NCI-H2081 treated with DMSO at 0.1 percent for 48 hours (cell line): ENCODE measurements at regions not wholly inside any gene's neighbourhood (a gene's known extent, or its start where the extent isn't known, plus 50 kb on each side); places are given as distances from the start of the nearest gene placed in this dataset.

Source experiments
- DNase-seq: peaks from one replicate; lab custom pipeline; 2025; lab: John Stamatoyannopoulos, UW

DNA sequence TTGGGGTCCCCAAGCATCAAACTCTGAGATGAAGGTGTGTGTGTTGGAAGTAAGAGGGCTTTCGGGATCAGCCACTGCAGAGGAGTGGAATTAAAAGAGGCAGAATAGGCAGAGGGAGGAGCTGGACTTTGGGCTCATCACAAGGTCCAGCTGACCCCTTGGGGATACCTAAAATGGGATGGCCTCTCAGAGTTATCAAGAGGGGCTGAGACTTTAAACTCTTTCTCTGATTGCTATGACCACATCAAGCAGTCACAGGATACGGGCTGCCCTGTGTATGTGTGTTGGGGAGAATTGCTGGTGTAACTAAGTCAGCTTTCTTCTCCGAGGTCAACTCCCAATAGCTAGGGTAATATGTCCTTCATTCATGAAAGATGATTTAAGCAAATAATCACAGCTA, 127.7 kb upstream of the SLC14A2 start:
- DNase-seq, result no peak

DNA sequence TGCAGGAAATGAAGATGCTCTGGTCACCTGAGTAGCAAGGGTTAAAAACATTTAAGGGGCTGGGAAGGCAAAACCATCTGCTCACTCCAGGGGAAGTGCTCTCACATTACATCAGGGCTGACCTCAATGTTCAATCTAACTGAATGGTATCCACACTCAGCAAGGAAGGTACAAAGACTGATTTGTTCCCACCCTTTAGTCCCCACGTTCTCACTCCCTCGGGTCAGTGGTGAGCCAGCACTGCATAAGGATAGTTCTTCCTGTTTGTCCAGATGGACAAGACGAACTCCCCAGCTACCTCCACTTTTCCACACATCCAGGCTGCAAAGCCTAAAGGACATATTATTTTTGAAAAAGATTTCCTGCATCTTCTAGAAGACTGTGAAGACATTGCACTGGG, 126.6 kb upstream of the SLC14A2 start:
- DNase-seq, result no peak

DNA sequence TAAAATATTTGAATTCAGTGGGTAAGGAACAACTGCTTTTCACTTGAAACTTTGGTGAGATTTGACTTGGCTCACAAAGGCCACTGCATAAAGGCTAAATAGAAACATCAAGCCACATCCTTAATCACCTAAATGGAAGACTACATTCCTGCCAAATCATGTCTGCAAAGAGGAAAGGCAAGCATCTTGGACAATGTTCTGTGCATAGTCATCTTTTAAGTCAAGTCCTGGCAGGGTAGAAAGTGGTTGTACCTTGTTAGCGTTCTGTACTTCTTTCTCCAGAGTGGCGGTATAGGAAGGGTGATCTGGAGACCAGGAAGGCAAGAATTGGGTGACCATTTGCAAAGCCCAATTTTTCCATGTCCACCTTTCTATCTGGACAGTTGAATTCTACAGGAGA, 121.4 kb upstream of the SLC14A2 start:
- DNase-seq, result no peak

DNA sequence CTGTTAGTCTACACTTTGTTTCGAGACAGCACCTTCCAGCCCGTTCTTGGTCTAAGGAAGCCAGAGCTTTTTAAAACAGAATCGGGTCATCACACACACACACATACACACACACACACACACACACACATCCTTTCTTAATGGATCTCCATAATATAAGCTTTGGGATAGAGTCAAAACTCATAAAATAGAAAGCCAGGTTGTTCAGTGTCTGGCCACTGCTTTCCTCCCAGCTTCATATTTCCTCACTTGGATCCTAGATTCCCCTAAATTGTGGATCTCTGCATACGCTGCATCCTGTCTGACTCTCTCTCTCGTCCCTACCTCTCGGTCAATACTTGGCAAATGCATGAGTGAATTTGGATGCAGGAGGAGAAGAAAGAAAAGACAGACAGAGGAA, 120.5 kb upstream of the SLC14A2 start:
- no peak for DNase-seq

DNA sequence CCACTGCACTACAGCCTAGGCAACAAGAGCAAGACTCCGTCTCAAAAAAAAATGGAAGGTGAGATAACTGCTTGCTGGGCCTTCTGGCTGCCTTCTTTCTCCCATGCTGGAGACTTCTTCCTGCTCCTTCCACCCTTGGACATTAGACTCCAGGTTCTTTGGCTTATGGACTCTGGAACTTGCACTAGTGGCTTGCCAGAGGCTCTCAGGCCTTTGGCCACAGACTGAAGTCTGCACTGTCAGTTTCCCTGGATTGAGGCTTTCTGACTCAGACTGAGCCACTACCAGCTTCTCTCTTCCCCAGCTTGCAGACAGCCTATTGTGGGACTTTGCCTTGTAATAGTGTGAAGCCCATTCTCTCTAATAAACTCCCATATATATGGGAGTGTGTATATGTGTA, 118.5 kb upstream of the SLC14A2 start:
- no peak for DNase-seq

DNA sequence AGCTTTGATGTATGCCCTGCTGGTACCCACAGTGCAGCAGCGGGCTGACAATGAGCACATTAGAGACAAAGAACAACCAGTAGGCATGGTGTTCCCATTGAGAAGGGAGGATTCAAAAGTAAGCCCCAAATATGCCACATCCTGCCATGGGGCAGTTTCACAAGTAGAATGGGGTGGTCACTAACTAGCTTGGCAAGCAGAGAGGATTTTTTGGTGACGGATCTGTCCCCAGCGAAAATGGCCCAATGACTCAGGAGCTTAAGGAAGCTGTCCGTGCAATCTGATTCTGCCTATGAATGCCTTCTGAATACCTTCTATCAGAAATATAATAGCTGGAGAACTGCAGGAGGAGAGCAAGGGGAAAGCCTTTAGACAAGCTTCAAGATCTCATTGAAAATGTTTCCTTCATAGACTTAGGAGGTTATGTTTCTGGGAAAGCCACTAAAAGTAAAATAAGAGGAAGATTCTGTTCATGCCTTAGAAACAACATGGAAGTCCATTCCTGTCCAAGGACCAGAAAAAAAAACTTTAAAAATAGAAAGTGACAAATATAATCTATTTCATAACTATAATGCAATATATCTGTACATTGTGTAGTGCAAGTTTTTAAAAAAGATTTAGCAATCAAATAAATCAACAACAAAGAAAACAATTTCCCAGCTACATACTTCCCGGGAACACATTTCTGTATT, 117.5 kb upstream of the SLC14A2 start:
- DNase-seq, result no peak

DNA sequence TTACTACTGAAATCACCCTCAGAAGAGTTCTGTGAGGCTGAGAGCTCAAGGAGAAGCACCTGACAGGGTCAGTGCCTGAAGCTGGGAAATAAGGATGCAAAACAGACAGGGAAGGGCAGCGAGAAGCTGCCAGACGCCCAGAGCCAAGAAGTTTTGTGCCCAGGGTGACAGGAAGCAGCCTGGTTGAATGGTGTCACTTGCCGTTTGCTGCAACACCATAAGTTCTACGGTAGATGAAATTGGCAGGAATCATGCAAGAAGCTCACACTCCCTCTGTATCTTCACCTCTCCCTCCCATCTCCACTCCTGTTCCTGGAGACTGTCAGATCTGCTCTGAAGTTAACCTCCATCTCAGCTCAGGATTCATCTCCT, 117.0 kb upstream of the SLC14A2 start:
- no peak for DNase-seq

DNA sequence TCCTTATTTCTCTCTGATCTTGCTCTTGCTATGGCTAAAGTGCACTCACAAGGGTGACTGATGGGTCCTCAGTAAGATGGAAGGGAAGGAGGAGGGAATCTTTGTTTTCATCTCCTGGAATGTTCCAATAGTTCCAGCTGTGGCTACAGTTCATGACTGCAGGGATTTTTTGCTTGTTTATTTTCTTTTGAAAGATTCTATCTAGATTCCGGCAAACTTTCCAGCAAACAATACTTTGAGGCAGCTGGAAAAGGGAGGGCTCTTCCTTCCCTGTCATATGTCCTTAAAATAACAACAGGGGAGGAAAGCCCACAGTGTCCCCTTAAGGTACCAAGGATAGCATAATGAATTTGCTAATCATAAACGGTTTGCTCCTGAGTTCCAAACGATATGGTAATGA, 111.3 kb upstream of the SLC14A2 start:
- DNase-seq, result no peak

DNA sequence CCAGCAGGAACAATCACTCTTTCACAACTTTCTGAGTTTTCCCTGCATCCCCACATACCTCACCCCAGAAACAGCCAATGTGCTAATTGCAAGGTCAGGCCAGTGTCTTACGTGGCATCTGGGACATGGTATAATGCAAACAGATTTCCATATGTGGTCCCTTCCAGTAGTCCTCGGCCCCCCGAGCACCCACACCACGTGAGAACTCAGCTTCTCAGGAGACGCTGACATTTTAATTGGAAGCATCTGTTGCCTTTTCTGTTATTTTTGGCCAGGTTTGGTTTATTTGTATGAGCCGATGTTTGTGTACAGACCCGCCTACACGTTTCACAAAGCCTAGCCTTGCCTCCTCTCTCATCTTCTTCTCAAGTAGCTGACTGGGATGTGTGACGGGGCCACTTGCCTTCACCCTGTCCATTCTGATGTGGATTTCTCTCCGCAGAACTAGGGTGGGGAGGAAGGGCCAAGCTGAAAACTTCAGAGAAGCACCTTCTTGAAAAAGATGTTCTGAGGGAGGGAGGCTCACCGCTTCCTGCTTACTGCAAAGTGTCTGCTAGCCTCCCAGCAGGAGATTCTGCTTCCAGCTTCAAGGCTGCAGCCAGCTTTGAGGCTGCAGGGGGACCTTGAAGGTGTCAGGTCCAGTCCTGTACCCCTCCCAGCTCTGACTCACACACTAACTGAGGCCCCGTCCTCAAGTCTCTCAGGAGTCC, 109.6 kb upstream of the SLC14A2 start:
- DNase-seq, result no peak

DNA sequence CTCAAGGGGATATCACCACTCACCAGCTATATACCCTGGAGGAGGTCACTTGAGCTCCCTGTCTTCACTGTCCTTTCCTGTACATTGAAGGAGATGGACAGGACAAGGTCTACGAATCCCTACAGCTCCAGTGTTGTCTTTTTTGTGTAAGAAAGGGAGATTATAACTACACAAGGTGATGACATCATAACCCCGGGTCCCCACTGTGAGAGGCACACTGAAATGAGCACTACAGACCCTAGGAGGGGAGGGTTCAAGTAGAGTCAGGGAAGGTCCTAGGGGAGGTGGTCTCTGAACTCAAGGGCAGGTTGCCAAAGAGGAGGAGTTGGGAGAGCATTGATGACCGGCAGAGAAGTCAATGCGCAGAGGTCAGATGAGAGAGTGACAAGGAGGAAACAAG, 108.3 kb upstream of the SLC14A2 start:
- no peak for DNase-seq

DNA sequence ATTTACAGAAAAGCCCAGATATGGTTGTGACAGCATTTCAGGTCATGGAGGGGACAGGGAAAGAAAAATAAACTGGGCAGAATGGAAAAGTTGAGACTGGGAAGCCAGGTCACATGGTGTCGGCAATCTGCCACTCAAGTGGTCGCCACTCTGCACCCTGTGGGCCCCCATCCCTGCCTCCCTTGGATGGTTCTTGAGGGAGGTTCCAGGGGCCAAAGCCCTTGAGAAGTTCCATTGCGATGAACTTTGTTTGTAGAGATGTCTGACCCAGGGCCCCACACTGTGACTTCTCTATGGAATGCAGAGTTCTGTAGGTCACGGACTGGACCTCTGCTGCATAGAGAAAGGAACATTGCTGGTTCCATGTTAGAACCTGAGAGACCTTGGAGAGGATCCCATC, 105.7 kb upstream of the SLC14A2 start:
- no peak for DNase-seq

DNA sequence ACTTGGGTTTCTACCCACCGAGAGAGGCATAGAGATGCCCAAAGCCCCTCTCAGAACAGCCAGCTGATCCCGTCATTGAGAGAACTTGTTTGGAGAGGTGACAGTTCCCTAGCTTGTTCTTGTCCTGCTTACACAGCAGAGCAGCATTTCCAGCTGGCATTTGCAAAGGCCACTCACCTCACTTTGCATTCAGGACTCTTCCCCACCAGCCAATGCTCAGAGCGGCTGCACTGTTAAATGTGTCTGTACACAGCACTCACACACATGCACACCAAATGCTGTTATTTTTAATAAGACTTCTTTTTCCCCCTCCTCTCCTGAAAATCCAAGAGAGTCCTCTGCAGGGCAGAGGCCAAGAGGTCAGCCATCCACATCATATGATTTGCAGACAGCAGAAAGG, 104.6 kb upstream of the SLC14A2 start:
- DNase-seq, result no peak

DNA sequence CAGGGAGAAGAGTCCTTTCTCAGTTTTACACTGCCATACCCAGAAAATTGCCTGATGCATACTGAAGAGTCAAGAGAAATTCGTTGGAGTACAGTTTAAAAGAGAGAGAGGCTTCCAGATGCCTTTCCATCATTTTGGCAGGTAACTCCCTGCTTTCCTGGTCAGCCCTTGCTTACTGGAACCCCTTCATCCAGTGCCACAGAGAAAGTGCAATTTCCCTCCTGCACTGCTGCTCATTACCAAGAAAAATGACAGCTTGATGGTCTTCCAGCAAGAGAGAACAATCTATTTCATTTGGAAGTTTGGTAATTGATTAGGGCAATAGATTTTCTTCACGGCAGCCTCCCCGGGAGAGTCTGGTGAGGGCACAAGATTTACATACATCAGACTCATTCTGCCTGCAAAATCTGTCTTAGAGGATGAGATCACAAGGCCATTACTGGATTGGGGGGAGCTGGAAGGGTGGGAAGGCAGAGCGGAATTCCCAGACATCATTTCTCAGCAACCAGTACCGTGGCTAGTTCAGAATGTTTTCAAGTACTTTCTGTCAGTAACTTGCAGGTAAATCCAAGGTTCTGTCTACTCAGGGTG, 102.8 kb upstream of the SLC14A2 start:
- DNase-seq, result no peak

DNA sequence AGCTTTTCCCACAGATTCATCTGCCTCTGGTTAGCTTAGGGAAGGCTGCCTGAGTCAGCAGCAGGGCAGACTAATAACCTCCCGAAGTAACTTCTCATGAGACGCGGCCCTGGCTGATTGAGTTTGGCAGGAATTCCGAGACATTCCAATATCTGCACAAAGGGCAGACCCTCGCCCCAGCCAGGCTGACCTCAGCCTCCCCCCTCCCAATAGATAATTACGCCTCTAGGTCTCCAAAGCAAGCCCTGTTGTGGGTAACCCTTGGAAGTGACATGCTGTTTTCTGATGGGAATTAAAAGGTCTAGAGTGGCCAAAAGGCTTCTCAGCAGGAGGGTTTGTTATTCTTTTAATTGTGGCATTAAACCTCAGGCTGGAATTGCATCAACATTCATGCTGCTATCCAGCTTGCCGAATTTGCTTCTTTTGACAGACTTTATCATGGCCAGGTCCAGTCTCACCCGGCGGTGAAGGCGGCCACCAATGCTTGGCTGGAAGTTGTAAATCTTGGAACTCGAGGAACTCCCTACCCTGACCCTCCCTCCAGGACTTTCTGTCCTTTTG, 98.0 kb upstream of the SLC14A2 start:
- DNase-seq, result no peak

DNA sequence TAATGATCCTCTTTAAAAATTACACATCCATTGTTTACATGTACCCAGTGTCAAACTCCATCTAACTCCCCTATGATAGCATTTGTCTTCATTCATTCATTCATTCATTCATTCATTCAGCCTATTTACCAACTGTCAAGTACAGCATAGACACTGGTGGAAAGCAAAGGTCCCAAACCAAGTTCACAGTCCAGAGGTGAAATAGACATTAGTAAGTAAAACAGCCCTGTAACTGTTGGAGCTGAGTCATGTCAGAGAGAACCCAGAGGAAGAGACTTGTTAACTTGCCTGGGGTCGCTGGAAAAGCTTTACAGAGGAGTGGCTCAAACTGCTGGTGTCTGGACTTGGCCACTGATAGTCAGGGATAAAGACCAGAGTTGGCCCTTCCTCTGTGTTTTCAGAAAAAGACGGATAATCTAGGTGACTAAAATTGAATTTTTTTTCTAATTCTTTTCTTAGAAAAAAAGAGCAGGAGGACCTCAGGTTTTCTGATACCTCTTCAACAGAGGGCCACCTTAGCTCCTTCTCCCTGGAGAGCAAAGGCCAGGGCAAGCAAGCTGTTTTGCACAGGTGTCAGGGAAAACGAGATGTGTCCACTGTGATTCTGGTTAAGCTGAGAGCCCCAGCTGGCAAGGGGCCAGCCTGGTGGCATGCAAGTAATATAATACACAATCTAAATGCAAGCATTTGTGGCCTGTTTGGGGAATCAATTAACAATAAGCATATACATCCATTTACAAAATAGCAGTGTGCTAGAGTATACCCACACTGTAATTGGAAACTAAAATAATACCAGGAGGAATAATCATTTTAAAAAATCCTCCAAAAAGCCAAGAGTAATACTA, 96.7 kb upstream of the SLC14A2 start:
- DNase-seq, result no peak

DNA sequence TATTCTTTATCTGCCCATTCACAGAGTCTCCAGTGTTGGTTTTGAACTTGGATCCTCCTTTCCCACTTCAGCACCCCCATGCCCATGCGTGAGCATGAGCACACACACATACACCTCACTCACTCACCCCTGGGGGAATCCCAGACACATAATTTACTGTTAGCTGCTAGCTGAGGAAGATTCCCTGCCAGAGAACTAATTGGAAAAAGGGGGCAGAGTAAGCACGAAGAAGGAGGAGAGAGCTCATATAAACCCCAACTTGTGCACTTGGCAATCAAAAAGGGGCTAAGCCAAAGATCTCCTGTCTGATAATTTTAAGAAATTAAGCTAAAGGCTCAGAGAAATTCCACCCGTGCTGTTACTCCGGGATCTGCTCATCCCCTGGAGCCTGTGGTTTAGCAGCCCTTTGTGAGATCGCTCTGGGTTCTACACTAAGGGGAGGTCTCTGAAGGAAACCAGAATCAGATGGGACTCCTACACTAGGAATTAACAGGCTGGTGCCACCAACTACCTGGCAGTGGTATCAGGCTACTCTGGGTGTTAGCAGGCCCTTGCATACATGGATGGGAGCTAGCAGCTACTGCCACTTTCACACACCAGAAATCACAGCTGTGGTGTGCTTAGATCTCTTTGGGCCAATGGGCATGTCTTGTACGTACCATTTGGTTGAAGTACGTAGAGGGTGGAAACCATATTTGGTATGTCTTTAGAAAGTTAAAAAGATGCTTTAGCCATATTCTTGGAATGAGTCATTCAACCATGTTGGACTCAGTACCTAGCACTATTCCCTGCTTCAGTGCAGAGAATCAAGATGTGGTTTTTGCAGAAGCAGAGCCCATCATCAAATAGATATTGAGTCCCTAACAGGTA, 95.6 kb upstream of the SLC14A2 start:
- DNase-seq, result no peak

DNA sequence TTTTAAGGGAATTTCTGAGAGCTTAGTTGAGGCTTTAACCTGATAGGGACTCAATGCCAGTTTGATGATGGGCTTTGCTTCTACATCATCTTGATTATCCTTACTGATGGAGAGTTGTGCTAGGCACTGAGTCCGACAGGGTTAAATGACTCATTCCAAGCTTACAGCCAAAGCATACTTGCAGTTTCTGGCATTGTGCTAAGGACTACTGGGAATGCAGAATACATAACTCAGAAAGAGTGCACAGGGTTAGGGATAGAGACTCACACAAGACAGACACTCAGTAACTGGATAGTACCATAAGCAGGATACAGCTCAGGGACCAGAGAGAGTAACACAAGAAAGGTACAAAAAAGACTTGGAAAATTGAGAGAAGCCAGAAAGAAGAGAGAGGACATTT, 94.1 kb upstream of the SLC14A2 start:
- no peak for DNase-seq

DNA sequence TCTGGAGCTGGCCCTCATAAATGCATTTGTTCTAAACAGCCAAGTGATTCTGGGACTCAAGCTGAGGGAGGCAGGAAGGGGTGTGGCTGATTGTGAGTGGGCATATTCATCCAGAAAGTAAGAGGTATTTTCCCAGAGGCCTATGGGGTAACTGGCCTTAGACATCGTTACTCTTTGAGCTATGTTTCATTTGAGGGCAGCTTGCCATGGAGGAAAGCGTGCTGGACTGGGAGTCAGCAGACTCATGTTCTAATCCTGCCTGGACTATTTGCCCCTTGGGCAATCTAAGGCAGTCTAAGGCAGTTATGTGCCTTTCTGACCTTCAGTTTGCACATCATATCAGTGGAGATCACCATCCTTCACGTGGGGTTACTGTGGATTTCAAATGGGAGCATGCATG, 93.5 kb upstream of the SLC14A2 start:
- DNase-seq, result no peak

DNA sequence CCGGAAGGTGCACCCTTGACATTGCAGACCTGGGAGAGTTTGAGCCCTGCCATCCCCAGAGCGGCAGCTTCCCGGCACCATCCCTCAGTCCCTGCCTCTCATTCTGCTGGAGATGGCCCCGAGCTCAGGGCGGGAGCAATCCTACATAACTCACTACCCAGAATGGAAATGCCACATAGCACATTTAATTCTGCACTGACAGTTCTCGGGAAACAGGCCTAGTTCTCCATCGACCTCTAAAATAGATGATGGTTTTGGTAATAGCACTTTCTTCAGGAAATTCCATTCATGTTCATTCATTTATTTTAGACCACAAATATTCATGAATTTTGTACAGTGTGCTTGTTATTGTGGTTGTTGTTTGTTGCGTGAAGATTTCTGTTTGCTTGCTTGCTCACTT, 92.9 kb upstream of the SLC14A2 start:
- no peak for DNase-seq

DNA sequence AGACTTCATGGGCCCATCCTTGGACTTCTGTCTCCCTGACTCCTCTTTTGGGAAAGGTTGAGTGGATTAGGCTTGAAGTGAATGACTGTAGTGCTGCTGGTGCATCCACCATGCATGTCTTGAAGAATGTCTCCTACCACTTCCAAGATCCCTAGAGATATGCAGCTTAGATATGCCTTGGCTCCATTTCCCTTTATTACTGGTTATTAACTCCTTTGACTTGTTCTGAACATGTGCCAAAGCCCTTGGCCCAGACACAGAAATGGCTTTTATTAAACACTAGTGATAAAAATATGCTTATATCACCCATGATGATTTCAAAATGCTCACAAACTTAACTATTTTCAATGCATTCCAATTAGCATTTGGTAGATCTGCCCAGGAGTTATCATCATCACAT, 90.0 kb upstream of the SLC14A2 start:
- DNase-seq, result no peak

DNA sequence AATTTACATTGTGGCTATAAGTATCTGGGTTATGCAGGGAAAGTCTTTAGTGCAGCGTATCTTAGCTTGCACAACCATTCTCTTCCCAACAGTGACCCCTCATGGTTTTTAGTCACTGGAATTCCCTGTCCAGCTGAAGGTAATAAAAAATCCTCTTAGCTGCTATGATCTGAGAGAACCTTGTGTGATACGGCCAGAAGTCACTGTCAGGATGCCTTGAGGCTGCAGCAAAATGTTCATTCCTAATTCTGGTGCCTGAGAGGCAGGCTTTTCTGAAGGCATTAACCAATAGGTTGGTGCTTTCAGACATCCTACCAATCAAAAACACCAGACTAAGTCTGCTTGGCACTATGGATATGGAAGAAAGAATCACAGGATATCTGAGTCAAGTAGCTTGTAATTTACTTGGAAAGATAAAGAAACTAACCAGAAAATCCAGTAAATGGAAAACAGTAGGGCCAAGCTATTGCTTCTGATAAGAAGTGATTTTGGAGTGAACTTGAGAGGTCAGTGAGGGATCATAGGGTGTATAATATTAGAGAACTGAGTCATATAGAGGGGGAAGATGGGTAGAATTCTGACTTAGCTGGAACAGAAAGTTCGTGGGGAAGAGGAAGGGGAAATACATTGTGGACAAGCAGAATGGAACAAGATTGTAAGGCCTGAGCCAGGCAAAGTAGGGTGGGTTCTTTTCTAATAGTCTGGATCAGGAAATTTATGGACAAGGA, 89.0 kb upstream of the SLC14A2 start:
- DNase-seq, result no peak
